Tibial nerve (tissue), 3 donors: ENCODE measurements at regions not wholly inside any gene's neighbourhood (a gene's known extent, or its start where the extent isn't known, plus 50 kb on each side); places are given as distances from the start of the nearest gene placed in this dataset.

Experiments used
- POLR2A ChIP-seq, 2 donors: fragments of 450-650 bp; IDR thresholded peaks; one replicate each; pipeline ENCODE4 v1.6.1; 2017; ENCODE audit warnings: antibody characterized with exemption in 2 of 2, mild to moderate bottlenecking in 2 of 2, moderate library complexity in 2 of 2
- TF ChIP-seq, protein P1 (sequence below), 5 experiments: fragments of 200-600 bp in 3 of 5; fragments of 450-650 bp in 2 of 5; sonication (generic) in 3 of 5; IDR thresholded peaks; one replicate each; pipeline ENCODE4 v1.5.1; 2016 to 2019; ENCODE audit warnings: antibody characterized with exemption in 5 of 5, mild to moderate bottlenecking in 3 of 5, moderate library complexity in 2 of 5

DNA sequence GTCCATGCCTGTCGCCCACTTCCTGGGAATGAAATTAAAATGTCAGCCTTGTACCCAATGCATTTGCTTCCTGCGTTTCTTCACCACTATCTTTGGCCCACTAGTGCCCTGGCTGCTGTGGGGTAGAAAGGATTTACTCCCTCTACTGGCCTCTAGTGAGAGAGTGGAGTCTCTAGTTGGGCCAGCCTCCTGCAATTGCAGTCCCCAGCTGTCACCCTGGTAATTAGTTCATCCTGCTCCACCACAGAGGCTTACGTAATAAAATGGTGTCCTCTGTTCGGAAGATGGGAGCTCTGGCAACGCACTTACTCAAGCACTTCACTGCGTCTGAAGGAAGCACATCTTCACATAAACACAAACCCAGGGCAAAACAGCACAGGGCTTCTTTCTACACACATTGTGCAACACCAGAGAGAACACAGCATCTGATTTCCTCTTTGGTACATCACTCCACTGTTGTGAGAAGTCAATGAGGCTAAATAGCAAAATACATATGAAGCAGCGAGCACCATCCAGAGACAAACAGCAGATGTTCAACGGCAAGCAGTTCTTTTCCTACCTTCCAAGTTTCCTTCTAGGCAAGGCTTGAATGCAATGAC lies 274.6 kb downstream of the LRATD1 start:
- TF ChIP-seq, protein P1, sequence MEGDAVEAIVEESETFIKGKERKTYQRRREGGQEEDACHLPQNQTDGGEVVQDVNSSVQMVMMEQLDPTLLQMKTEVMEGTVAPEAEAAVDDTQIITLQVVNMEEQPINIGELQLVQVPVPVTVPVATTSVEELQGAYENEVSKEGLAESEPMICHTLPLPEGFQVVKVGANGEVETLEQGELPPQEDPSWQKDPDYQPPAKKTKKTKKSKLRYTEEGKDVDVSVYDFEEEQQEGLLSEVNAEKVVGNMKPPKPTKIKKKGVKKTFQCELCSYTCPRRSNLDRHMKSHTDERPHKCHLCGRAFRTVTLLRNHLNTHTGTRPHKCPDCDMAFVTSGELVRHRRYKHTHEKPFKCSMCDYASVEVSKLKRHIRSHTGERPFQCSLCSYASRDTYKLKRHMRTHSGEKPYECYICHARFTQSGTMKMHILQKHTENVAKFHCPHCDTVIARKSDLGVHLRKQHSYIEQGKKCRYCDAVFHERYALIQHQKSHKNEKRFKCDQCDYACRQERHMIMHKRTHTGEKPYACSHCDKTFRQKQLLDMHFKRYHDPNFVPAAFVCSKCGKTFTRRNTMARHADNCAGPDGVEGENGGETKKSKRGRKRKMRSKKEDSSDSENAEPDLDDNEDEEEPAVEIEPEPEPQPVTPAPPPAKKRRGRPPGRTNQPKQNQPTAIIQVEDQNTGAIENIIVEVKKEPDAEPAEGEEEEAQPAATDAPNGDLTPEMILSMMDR (IDR thresholded peaks at IDR 0.05) = no peak
- no peak for TF ChIP-seq POLR2A (IDR thresholded peaks at IDR 0.05)
